ENCODE measurements at regions not wholly inside any gene's neighbourhood (a gene's known extent, or its start where the extent isn't known, plus 50 kb on each side); places are given as distances from the start of the nearest gene placed in this dataset.

GRCh38 chr2:196565106-196565765, 74.3 kb upstream of the CCDC150 start:
- H3K23me2 ChIP-seq (ENCODE audit: insufficient read length, low read depth, low read length, poor library complexity, severe bottlenecking): no peaks in the 10 kb centered on the region
- Mint-ChIP-seq H3K4me3 (no peak overlapping the region), H3K4me1 (no peaks in the 10 kb centered on the region), H3K36me3 (ENCODE audit: insufficient read depth in 1 of 3, low read depth in 3 of 3) (peaks cover 13 to 22% (median 13%) of the 10 kb centered on the region in 3 experiments), H3K27me3 (ENCODE audit: low read depth) (no peaks in the 10 kb centered on the region), H3K9me3 (peaks cover 18% of the 10 kb centered on the region in 2 experiments), H3K27ac (no peak overlapping the region)
- H2AFZ ChIP-seq (ENCODE audit: low read length): no peak overlapping the region
- H2AK5ac ChIP-seq (ENCODE audit: insufficient read length, low read length): no peak overlapping the region
- H4K8ac ChIP-seq (replicated peaks; ENCODE audit: insufficient read length, low read depth, low read length): no peak overlapping the region
- H2BK15ac ChIP-seq (ENCODE audit: low read depth, low read length): no peak overlapping the region
- no peaks in the 10 kb centered on the region for H3K27me3 ChIP-seq (ENCODE audit: insufficient read depth, low read length)
- H3K18ac ChIP-seq (ENCODE audit: insufficient read length, low read depth, low read length): no peak overlapping the region
- no peak overlapping the region for H2BK12ac ChIP-seq (ENCODE audit: insufficient read length, low read depth, low read length)
- DNase-seq: no peak
- no peaks in the 10 kb centered on the region for H3K9me3 ChIP-seq (ENCODE audit: control insufficient read depth, low read depth, low read length)
- no peak overlapping the region for H3T11ph ChIP-seq (ENCODE audit: low read length)
- H3K56ac ChIP-seq (ENCODE audit: insufficient read length, low read depth, low read length): no peak overlapping the region
- H4K5ac ChIP-seq (ENCODE audit: insufficient read length, low read depth, low read length): no peak overlapping the region
- no peaks in the 10 kb centered on the region for H4K20me1 ChIP-seq (ENCODE audit: control insufficient read depth, insufficient read depth, insufficient read length)
- H3K79me1 ChIP-seq (ENCODE audit: insufficient read depth, low read depth, low read length, poor library complexity, severe bottlenecking): no peaks in the 10 kb centered on the region
- no peak overlapping the region for H3K14ac ChIP-seq (ENCODE audit: insufficient read depth, low read length)
- no CpG with 5 or more reads among the region's 1 CpG for WGBS (ENCODE audit: extremely low coverage, insufficient read length, low lambda C conversion rate)
- no peak overlapping the region for H3K4ac ChIP-seq (ENCODE audit: low read depth, low read length)
- no peak overlapping the region for H2BK120ac ChIP-seq (ENCODE audit: low read depth, low read length, poor library complexity, severe bottlenecking)
- TF ChIP-seq CTCF (conservative IDR thresholded peaks at IDR 0.05): no peak
- no peak overlapping the region for H2BK5ac ChIP-seq (ENCODE audit: insufficient read length, low read length)
- H3K9ac ChIP-seq (ENCODE audit: extremely low read depth, insufficient read length, low read length): no peak overlapping the region
- no peak overlapping the region for H3K4me2 ChIP-seq (ENCODE audit: insufficient read depth, insufficient read length, low read length)
- no peak overlapping the region for H3K27ac ChIP-seq (ENCODE audit: insufficient read length, low read depth, low read length)
- H2BK20ac ChIP-seq (ENCODE audit: low read depth, low read length, poor library complexity, severe bottlenecking): no peak overlapping the region
- no peak overlapping the region for H4K91ac ChIP-seq (ENCODE audit: insufficient read length, low read depth, low read length)
- no peaks in the 10 kb centered on the region for H3K79me2 ChIP-seq (ENCODE audit: insufficient read depth, low read length)
- H3K23ac ChIP-seq (ENCODE audit: insufficient read length, low read depth, low read length): no peak overlapping the region
- no peaks in the 10 kb centered on the region for H3K4me1 ChIP-seq (ENCODE audit: insufficient read depth, low read length)

Data from H9 (cell line).